ENCODE measurements at regions not wholly inside any gene's neighbourhood (a gene's known extent, or its start where the extent isn't known, plus 50 kb on each side); places are given as distances from the start of the nearest gene placed in this dataset.

DNA sequence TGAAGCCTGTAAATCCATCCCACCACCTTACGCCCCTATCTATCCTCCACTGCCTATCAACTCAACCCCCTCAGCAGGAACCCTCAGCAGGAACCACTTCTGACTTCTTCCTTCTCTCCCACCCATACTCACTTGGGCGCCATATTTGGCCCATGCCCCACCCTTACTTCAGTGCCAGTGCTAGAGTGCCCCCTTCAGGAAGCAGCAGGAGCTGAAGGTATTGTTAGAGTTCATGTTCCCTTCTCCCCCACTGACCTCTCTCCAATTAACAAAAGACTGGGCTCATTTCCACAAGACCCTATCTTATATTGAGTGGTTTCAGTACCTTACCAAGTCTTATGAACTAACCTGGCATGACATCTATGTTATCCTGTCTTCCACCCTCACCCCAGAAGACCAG, 363.1 kb upstream of the SLIT2 start:
- no peak for DNase-seq (ENCODE audit: low spot score)

DNA sequence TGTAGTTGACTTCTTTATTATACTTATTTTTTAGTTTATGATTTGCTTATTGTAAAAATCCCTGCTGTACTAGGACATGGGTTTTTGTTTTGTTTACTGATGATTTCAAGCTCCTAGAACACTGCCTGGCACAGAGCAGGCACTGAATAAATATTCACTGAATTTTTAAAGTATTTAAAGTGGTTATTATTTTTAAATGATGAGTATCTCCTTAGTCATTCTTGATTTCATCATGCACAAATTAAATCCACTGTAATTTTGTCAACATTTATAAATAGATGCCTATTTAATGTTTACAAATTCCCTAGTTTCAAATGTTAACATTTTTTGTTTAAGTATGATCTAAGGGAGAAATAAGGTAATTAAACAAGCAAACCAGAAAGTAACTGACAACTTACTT, 367.9 kb upstream of the SLIT2 start:
- no peak for DNase-seq (ENCODE audit: low spot score)

DNA sequence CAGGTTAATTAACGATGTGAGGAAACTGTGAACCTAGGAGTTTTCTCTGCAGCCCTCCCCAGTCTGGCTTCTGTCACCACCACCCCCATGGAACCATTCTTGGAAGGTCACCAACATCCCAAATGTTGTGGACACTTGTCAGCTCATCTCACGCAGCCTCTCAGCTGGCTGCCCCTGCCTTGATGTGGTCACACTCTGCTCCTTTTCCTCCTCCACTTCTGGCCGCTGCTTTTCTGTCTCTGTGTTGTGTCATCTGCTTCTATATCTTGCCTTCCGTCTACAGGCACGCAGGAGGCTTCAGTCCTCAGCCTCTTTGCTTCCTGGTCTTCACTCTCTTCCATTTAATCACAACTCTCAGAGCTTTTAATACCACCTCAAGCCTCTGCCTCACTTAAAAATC, 371.5 kb upstream of the SLIT2 start:
- peak; percentile 23 for DNase-seq (ENCODE audit: low spot score)

DNA sequence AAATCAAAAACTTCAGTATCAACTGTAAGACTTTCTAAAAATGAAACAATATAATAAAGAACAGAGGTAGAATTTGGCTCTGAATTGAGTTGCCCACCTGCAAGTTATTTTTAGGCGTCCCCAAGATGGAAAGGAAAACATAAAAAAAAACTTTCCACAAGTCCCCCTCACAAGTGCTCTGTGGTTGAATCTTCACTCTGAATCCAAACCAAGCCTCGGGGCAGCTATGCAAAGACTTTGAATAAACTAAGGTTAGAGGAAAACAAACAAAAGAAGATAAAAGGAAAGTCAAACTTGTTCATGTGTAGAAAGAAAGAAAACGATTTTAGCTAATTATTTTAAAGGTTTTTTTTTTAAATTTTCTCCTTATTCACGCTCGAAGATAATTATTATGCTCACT, 372.4 kb upstream of the SLIT2 start:
- DNase-seq (ENCODE audit: low spot score), result no peak

DNA sequence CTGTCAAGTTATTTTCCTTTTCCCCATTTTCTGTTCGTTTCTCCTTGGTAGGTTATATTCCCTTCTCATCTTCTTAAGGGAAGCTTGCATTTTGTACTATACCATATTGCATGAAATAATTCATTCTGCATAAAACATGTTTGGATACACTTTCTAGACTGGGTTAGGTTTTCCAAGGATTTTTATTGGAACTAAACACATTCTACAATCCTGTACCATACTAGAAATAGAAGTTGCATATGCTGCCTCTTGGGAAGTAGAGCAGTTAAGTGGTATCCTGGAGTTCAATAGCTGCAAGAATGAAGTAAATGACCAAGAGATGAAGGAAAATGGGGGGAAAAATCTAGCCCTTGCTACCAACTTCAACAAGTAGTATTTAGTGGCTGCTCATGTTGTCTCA, 393.7 kb upstream of the SLIT2 start:
- DNase-seq (ENCODE audit: low spot score), result no peak

DNA sequence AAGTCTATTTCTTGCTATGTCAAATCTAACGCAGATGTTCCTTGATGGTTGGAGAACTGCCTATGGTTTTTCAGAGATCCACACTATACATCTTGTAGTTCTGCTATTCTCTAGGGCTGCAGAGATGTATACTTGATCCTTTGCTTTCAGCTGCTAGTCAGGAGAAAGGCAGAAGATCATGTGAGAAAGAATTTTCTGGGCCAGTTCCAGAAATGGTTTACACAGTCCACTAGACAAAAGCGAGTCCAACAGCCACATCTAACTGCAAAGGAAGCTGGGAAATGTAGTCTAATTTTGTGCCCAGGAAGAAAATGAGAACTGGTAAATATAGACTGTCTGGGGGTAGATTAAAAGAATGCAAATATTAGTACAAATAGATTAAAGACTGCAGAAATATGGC, 394.3 kb upstream of the SLIT2 start:
- no peak for DNase-seq (ENCODE audit: low spot score)

DNA sequence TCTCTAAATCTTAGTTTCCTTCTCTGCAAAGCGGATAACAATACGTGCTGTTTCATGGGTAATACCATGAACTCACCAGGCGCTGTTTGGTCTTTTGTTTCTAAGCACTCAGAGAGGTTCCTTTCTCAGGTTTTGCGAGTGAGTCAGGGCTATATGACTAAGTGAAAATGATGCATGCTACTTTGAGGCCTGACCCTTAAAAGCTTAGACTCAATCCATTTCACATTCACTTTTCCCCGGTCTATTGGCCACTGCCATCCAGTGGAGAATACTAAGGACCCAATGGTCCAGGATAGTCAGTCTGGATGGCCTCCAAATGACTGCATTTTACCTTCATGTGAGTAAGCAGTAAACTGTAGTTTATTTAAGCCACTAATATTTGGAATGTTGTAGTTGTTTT, 400.8 kb upstream of the SLIT2 start:
- peak; percentile 35 for DNase-seq (ENCODE audit: low spot score)

DNA sequence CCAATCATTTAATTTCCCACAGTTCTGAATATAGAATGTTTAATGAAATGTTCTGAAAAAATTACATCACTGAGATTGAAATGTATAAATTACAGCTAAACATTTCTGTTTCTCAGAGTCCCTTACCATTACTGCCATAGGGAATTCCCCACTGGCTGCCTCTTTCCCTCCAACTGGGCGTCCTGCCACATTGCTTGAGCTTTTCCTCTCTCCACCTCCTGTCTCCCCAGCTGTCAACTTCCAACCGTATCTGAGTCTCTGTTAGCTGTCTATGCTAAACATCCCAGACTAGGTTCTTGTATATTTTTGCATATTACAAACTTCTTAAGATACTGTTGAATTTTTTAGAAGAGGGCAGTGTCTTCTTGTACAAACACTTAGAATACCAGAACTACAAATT, 407.3 kb upstream of the SLIT2 start:
- no peak for DNase-seq (ENCODE audit: low spot score)

DNA sequence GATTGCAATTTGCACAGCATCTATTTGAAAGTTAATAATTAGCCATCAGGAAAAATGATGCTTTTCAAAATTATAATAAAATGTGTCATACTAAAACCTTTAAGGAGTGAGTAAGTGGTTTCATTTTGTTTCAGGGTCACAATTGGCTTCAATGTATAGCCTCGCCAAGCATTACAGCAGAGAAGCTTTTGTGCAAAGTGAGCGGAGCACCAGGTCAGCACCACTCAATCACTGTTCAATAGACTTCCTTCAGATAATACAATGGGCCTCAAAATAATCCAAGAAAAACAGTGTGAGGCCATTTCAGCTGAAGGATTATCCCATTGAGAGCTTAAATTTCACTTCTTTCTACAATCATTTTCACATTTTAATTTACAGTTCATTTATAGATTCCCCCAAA, 409.2 kb upstream of the SLIT2 start:
- no peak for DNase-seq (ENCODE audit: low spot score)

DNA sequence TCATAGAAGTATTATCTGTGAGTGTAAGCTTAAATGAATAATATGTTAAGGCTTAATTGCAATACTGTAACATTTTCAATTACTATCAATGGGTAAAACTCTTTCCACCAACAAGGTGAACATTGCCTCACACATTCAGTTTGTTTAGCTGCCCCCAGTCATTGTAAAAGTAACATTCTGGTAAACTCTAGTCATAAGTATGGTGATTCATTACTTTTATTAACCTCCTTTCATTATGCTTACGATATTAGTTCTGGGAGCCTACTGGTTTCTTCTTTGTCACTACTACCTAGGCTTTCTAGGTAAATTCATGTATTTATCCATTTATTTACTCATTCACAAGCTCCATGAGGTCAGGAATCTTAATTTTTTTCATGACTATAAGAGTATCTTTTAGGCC, 412.8 kb upstream of the SLIT2 start:
- DNase-seq (ENCODE audit: low spot score), result no peak

DNA sequence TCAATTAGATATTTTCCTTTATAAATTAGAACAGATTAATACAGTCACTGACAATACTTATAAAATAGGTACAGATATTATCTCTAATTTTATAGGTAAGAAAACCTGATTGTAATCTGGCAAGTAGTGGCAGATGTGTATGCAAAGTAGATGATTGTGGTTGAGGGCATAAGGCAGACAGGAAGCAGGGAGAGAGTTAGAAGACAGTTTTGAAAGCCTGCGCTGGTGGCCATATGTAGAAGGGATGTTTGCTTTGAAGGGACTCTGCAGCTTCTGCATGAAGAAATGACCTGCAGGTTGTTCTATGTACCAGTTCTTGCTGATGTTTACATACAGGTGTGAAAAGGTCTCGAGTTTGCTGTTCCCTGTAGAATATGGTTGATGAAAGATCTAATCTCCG, 416.3 kb upstream of the SLIT2 start:
- DNase-seq (ENCODE audit: low spot score), result no peak

DNA sequence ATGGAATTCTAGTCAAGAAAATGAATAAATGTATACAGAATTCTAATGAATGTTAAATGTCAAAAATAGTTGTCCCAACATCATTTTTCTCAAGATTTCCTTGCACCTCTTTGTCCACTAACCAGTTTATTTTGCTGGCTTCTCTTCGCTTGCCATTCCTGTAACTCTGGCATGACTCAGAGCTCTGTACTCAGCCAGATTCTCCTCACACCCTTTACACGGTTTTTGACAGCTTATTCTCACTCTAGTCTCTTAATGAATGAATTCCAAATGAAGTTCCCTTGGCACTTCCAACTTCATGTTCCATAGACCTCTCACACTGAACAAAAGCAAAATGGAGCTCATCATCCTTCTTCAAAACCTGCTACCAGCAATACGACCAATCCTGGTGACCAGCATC, 419.3 kb upstream of the SLIT2 start:
- DNase-seq (ENCODE audit: low spot score), result peak; percentile 32

DNA sequence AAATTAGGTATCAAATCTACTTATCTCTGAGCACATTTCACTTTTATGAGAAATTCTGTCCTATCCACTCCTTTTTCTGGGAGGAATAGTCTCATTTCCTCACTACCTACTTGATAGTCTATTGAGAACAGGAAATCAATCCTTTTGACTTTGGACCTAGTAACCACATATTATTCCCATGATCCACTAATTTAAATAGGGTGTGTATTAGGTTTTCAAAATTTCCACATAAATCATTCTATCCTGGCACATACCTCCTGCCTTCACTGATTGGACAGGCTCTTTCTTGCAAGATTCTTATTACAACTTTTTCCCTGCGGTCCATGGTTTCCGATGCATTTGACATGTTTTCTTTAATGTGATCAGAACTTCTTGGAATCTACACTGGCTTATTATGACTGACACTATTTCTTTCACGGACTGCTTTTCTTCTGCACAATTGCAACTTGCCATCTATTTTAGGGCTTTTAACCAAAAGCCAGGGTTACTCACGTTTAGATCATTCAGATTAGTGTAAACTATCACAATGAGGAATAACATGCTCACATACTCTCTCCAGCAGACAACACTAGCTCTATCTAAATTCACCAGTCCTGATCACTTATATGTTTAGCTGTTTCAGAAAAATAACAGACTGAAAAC, 419.9 kb upstream of the SLIT2 start:
- DNase-seq (ENCODE audit: low spot score), result peak; percentile 43

DNA sequence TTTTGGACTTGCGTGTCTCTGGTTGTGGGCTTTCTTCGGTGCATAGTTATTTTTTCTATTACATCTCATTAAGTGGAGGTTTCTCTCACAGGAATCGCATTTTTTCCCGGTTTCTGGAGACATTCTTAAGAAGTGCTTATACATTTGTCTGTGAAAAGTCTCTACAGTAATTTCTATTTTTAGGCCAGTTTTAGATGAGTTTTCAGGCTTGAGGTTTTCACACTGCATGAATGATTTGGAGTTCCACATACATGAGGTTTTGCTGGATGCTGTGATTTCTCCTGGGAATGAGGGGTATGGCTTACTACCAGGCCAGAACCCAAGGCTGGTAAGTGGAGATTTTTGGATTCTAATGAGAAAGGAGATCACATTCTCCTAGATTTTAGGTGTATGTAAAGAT, 422.6 kb upstream of the SLIT2 start:
- no peak for DNase-seq (ENCODE audit: low spot score)

DNA sequence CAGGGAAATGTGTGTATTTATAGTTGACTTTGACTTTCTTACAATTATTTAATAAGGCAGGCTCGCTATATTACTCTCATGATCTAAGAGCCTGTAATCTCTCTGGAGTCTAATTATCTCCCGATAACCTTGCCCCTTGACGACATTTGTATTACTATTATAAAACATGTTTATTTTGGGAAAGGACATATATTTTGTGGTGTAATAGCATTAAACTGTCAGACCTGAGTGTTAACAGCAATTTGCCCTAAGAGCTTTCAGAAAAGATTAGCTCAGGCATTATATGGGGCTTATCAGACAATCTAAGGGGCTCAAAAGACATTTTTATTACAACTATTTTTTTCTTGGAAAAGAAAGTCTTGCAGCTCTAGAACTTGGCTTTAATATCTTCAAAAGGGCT, 427.9 kb upstream of the SLIT2 start:
- no peak for DNase-seq (ENCODE audit: low spot score)

DNA sequence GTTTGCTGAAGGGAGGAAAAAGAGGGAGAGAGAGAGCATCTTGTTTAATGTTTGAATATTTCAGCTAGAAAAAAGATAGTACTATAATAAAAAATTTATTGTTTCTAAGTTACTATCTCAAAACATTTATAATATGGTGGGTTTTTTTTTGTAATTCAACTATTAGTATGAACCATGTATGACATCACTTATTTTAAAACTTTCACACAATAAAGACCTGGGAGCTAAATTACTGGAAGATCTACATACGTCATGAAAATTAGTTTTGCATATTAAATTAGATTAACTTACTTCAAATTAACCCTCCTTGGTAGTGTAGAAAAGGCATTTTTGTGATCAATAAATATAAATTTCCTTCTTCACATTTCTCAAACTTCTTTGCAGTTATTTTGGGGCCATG, 432.0 kb upstream of the SLIT2 start:
- no peak for DNase-seq (ENCODE audit: low spot score)

DNA sequence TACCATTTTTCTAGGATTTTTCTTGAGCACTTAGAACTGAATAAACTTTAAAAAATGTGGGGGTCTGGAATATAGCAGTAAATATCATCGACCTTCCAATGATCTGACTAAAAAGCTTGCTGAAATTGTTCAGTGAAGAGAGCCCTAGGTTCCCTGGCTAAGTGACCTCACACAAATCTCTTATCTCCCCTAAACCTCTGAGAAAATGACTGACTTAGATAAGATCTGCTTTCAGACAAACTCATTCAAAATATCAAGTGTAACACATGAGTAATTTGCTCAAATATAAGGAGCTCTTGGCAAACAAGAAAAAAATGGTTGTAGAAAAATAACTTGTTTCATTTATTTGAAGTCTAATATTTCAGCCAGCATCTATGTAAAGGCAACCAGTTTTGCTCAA, 441.7 kb upstream of the SLIT2 start:
- DNase-seq (ENCODE audit: low spot score), result no peak

DNA sequence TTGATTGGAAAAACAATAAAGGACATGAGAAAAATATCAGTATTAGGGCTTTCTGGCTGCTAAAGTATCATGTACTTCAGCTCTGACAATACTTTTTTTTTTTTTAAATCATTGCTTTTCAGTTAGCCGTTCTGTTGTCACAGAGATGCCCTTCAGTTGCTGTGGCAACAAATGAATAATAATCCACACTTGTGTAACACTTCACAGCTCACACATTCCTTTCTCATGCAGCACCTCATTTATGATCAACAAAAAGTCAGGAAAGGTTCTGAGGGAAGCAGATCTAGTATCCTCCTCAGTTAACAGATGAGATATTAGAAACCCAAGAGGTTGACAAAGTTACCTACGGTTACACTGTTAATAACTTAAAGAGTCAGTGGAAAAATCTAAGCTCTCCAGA, 444.2 kb upstream of the SLIT2 start:
- DNase-seq (ENCODE audit: low spot score), result peak; percentile 77

DNA sequence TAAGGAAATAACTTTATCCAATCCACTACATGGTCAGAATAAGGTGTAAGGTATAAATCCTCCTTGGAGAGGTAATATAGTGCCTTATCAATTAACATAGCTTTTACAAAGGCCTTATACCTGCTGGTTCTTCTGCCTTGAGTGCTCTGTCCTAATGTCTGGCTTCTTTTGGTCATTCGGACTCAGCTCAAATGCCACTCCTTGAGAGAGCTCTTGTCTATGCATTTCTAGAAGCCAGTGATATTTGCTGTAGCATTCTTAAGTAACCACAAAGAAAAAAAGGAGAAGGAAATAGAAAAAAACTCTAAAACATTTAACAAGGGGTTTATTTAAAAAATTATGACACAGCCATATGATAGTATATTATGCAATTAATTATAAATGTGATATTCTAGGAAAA, 444.8 kb upstream of the SLIT2 start:
- no peak for DNase-seq (ENCODE audit: low spot score)

DNA sequence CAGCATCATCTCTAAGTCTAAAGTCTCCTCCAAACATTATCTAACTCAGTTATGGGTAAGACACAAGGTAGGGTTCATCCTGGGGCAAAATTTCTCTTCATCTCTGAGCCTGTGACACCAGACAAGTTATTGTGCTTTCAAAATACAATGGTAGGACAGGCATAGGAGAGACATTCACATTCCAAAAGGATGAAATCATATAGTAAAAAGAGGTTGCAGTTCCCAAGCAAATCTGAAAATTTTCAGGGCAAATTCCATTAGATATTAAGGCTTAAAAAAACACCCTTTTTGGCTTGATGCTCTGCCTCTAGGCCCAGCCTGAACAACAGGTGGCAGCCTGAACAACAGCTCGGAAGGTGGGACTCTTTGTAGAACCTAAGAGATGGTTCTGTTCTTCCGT, 448.3 kb upstream of the SLIT2 start:
- peak; percentile 9 for DNase-seq (ENCODE audit: low spot score)

DNA sequence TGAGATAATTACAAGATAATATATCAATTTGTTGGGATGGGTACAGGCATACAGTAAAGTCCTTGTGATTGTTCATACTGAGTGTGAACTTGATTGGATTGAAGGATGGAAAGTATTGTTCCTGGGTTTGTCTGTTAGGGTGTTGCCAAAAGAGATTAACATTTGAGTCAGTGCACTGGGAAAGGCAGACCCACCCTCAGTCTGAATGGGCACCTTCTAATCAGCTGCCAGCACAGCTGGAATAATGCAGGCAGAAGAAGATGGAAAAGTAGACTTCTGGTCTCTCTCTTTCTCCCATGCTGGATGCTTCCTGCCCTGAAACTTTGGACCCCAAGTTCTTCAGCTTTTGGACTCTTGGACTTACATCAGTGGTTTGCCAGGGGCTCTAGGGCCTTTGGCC, 457.9 kb upstream of the SLIT2 start:
- DNase-seq (ENCODE audit: low spot score), result no peak

DNA sequence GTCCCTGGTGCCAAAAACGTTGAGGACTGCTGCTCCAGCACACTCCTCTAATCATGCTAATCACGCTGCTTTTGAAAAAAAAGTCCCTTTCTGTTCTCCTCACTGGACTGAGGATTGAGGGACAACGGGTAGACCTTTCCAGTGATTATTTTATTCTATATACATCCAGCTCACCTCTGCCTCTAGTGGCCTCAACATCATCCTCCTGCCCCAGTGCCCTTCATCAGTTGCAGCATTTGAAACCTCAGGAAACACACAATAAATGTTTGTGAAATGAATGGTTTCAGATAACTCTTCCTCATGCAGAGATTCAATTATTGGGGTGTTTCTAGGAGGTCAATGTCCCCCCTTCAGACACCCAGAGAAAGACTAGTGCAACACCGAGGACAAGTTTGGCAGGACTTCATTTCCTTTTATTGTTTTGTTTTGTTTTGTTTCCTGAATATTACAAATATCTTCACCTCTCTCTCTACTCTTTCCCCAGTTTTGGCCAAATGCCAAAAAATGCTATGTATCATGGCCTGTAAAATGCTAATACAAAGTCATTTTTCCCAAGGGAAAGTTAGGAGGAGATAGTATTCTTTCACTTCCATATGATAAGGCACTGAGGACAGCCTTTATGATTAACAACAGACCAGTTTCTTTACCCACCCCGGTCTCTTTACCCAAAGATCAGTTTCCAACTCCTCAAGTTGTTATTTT, 460.1 kb upstream of the SLIT2 start:
- DNase-seq (ENCODE audit: low spot score), result no peak

DNA sequence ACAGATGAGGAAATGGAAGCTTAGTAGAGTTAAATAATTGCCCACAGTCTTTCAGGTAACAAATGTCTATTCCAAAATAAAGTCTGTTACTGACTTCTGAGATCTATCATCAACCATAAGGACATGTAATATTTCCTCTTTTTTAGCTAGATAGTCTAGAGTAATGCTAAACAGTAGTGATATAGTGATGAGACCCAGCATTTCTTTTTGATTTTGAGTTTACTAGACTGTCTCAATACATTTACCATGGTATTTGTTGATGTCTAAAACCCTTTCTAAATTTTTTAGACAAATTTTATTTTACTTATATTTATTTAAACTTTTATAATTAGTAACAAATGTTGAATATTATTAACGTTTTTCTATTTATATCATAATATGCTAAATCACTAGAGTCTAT, 465.1 kb upstream of the SLIT2 start:
- no peak for DNase-seq (ENCODE audit: low spot score)

DNA sequence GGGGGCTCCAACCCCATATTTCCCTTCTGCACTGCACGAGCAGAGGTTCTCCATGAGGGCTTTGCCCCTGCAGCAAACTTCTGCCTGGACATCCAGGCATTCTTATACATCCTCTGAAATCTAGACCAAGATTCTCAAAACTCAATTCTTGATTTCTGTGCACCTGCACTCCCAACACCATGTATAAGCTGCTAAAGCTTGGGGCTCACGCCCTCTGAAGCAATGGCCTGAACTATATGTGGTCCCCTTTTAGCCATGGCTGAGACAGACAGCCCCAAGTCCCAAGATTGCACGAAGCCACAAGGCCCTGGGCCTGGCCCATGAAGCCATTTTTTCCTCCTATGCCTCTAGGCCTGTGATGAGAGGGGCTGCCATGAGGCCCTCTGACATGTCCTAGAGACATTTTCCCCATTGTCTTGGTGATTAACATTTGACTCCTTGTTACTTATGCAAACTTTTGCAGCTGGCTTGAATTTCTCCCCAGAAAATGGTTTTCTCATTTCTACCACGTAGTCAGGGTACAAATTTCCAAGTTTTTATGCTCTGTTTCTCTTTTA, 468.0 kb upstream of the SLIT2 start:
- DNase-seq (ENCODE audit: low spot score), result no peak
